DND-41 (cell line): ENCODE measurements at regions not wholly inside any gene's neighbourhood (a gene's known extent, or its start where the extent isn't known, plus 50 kb on each side); places are given as distances from the start of the nearest gene placed in this dataset.

Source experiments
- CTCF ChIP-seq: IDR thresholded peaks from 2 replicates; pipeline ENCODE4 v1.5.1; 2012; ENCODE audit warnings: borderline replicate concordance, low read length, moderate library complexity, mild to moderate bottlenecking; ENCODE audit not compliant: poor library complexity, severe bottlenecking; ENCODE audit errors: extremely low read depth
- EZH2 ChIP-seq: IDR thresholded peaks from 3 replicates; pipeline ENCODE4 v1.6.1; 2012; ENCODE audit warnings: borderline replicate concordance, low read depth, mild to moderate bottlenecking, moderate library complexity, low read length, inconsistent platforms; ENCODE audit not compliant: severe bottlenecking

GRCh38 chr5:179451114-179451827, 99.1 kb upstream of the RUFY1 start:
- TF ChIP-seq EZH2 (no peak), CTCF (no peak)
